GM18907 (cell line): ENCODE measurements at regions not wholly inside any gene's neighbourhood (a gene's known extent, or its start where the extent isn't known, plus 50 kb on each side); places are given as distances from the start of the nearest gene placed in this dataset.
"Not testable (repeated sequence)": the region's sequence is repeated elsewhere in the genome, so short reads cannot be mapped to it uniquely, and the experiment has no call there.

ENCODE experiments used
- ATAC-seq: cut with Tn5 transposase; IDR thresholded peaks from one replicate; pipeline ENCODE4 v1.9.1; 2021; ENCODE audit warnings: mild to moderate bottlenecking, moderate library complexity; ENCODE audit not compliant: unreplicated experiment

DNA sequence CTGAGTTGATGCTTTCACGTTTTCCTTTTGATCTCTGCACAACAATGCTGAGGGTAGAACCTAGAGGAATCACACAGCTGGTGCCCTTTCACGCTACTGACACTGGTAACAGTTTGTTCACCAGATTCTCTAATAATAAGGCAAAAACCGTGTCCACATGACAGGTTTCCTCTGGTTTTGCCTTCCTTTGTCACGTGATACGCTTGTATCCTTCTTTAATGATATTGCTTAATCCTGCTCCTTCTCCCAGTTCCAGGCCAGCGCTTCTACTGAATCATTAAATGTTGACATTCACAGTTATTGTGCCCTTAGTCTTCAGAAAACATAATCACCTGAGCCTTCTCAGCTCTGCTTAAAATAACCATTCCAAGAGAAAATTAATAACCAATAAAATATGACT, 978.2 kb upstream of the NCAM2 start:
- ATAC-seq, result no peak

DNA sequence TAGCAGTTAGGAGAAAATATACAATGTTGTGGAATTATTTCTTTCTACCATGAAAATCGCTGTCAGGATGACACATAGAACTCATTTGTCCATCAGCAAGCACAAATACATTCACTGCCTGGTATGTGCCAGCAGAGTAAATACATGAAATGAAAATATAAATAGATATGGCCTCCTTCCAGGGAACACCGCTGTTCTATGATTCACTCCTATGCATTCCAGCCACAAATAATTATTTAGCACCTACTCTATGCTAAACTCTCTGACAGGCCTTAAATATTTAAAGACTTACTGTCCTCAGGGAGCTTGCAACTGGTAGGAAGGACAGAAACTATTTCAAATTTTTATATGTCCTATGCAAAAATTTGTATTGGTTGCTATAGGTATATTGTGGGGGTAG, 975.0 kb upstream of the NCAM2 start:
- no peak for ATAC-seq

DNA sequence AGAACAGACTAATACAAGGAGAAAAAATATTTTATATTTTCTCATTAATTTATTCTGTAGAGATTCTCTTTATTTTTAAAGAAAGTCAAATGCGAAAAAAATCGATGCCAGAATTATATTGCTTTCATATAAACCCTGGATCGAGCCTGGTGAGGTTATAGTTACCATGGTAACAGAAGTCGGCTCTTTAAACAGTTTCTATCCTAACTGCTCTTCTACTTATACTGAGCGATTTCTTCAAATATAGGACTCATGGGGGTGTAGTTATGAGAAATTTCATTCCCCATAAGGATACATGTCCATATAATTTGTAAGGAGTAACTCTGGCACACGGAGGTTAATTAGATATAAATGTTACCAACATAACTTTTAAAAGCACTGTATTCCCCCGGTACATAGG, 973.5 kb upstream of the NCAM2 start:
- no peak for ATAC-seq

DNA sequence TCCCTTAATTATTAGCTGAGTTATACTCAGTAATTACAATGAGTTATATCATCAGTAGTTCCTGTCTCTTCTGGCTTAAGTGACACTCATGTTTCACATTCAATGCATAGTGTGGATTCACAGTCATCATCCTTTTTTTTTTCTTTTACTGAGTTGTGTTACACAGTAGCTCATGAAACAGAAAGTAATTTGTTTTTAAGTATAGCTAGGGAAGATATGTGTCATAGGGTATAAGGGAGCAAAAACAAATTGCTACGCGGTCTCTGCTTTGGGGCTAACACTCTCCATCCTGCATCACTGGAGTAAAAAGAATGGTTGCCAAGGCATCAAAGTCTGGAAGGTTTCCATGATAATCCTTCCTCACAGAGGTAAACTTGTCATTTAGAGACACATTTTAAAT, 971.7 kb upstream of the NCAM2 start:
- ATAC-seq, result no peak

DNA sequence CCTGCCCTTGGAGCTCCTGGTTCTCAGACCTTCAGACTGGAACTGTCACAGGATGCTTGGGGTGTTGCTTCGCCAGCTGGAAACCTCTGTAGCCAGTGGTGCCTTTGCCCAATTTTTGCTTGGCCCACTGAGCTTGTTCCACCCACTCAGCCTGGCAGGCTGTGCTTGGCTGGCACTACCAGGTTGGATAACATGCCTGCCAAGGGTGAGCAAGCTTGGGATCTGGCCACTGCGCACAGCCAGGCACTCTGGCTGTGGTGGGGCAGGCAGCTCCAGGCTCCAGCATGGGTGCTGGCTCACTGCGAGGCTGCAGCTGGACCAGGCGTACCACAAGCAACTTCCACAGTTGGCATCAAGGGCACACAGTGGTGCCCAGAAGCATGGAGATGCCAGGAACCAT, 967.8 kb upstream of the NCAM2 start:
- no peak for ATAC-seq

DNA sequence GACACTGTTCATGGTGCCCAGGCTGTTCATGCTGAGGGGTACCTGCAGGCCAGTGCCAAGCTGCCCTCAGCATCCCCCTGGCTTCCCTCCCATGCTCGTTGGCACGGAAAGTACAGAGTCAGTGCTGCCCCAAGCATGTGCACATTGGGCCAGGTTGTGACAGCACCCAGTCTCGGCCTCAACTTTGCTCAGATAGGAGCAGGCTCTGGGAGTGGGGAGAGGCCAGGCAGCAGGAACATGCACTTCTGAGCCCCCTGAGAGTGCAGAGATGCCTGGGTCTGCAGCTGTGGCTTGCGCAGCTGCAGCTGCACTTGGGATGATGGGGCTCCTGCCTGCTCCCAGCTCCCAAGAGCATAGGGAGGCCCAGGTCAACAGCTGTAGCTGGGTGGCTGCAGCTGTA, 966.4 kb upstream of the NCAM2 start:
- no peak for ATAC-seq

DNA sequence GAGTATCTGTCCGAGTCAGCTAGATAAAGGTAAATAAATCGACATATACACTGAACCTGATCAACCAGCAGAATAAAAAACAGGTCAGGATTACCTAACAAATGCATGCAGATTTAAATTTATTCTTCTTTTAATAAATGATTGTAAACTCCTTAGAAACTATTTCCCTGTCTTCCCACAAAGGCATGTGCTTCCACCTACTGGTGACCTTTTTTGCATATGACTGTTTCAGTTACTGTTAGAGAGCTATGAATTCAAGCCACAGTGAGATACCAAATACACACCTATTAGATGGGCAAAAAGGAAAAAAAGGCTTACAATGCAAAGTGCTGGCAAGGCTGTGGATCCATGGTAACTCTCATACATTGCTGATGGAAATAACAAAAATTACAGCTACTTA, 957.4 kb upstream of the NCAM2 start:
- no peak for ATAC-seq

DNA sequence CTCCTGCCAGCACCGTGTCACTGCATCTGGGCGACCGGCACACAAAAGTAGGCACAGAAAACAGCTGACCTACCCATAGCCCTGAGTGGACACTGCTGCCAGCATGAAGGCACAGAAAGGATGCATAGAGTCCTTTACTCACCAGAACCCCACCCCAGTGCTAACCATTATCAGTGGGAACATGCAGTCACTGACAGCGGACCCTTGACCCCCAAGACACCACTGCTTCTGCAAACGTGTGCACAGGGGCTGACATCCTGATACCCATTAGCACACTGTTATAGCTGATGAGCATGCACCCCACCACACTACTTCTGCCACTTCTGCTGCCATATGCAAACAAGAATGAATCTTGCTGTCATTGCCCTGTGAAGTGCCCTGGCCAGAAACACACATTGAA, 953.0 kb upstream of the NCAM2 start:
- ATAC-seq, result no peak

DNA sequence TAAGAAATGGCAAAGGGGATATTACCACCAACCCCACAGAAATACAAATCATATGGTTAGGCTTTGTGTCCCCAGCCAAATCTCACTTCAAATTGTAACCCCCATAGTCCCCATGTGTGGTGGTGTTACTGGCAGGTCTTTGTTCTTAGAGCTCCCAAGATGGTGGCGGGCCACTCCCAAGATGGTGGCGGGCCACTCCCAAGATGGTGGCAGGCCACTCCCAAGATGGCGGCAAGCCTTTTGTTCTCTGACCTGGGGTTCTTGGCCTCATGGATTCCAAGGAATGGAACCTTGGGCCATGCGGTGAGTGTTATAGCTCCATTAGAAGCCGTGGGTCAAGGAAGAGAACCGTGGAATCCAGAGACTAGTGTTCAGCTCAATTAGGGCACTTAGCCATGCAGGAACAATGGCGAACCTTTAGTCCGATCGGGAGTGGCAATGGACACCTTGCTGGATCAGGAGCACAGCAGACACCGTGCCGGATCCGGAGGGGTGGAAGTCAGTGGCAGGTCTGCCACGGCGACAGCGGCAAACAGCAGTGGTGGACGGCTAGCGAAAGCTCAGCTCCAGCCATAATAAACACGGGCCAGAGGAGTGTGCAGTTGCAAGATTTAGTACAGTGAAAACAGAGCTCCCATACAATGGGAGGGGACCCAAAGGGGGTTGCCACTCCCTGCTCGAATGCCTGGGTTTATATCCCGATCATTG, 949.9 kb upstream of the NCAM2 start:
- not testable (repeated sequence) for ATAC-seq

DNA sequence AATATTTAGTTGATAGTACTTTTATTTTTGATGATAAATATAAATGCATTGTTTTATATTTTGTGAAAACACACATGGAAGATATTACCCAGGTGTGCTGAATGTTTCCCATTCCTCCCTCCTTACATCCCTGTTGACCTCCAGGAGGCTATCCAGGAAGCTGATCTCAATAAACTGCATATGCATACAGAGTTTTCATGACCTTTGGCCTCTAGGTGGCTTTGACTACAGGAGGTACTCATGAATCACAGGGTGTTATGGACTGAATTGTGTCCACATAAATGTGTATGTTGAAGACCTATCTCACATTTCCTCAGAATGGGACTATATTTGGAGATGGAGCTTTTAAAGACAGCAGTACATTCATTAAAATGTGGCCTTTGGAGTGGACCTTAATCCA, 914.9 kb upstream of the NCAM2 start:
- no peak for ATAC-seq

DNA sequence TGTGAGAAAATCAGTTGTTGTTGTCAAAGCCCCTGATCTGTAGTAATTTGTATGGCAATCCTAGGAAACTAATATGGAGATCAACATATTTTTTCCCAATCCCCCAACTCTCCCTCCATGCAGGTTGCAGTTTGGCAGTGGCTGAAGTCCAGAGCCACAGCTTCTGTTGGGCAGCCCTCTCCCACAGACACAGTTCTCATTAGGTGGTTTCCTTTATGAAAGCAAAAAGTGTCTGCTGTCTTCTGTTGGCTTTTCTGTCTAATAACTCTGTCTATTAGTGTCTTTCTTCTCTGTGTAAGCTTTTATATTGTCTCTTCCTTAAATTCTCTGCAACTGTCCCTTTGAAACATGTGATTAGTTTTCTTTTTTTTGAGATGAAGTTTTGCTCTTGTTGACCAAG, 914.3 kb upstream of the NCAM2 start:
- no peak for ATAC-seq

DNA sequence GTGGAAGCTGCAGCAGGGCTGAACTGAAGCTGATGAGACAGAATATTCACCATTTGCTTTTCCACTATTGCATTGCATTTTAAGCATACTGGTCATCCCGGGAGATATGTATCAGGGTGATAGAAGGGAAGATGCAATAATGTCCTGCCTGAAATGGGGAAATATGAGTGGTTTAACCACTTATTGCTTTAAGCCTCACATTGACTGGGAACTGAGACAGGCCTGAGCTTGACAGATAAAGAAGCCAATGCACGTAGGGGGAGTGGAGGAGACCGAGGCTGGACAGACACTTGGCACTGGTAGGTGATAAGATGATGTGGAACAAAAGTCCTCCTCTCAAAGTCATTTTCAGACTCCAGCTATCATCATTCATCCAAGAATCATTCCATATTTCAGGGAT, 911.7 kb upstream of the NCAM2 start:
- ATAC-seq, result no peak

DNA sequence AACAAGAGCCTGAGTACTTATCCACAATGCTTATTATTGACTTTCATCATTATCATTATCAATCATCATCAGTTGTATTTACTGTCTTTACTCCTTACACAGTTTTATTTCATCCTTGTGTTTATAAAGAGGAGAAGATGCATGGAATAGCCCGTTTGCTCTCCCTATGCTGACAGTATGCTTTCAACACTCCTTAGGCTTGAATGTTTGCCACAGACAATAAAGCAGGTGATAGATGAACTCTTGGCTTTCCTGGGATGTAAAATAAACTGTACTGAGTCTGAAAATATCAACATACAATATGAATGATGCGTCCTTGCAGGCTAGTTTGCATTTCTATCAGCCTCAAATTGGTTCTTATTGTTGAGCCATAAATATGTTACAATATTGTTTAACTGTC, 891.8 kb upstream of the NCAM2 start:
- ATAC-seq, result no peak

DNA sequence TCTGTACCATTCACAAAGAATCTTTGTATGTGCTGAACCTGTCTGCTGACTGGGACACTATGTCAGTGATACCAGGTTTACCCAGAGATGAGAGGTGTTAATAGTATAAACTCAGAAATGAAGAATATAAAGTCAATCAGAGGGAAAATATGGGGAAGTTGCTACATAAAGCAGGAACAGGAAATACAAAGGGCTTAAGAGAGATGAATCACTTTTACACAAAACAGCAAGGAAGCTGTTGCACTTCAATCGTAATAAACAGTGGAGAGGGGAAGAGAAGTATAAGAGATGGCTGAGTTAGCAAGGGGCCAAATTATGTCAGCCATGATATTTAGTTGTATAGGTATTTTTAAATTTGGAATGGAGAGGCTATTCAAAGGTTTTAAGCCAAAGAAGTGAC, 890.2 kb upstream of the NCAM2 start:
- ATAC-seq, result no peak

DNA sequence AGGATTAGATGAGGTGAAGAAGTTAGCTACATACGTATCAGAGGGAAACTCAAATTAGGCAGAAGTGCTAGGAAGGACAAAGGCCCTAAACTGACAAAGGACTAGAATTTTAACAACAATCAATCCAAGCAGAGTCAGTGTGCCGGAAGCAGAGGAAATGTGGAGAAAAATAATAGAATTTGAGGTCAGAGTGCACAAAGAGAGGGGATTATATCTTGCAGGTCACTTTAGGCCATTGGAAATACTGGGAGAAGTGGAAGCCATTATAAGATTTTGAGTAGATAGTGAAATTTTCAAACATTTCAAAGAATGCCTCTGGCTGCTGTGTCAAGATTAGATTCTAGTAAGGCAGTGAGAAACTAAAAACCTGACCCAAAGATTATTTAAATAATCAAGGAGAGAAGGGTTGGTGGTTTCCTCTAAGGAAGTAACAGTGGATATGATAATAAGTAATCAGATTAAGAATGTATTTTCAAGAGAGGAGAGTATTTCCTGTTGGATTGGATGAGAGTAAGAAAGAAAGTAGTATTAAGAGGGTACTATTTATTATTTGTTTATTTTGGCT, 889.2 kb upstream of the NCAM2 start:
- no peak for ATAC-seq

DNA sequence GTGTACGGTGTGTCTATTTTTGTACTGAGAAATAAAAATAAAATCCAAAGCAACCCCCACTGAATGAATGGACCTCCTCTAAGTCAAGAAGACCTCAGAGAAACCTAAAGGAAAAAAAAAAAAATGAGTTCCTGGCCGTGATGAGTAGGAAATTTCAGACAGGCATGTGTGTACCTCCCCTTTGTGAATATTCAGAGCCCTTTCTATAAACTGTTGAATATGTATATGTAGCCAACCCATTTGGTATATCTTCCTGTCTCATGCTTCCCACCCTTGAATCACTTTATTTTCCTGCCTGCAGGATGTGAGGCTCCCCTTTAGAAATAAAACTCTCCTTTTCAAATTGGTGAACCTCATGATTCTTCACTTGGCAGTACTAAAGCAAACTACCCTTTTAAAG, 887.8 kb upstream of the NCAM2 start:
- no peak for ATAC-seq

DNA sequence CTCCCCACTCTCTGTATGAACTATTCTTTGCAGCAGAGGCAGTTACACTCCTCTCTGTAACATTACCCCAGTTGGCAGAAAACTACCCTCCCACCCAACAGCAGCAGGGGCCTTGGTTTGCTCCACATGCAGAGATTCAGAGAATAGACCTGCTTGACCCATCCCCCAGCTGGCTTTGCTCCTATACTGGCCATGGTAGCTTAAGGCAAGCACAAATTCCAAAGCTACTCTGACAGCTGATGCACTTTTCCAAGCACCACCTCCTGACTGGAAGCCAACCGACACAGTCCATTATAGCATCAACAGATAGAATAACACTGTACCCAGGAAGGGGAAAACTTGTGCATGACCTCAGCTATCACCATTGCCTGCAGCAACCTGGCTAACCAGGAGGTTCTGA, 846.5 kb upstream of the NCAM2 start:
- ATAC-seq, result no peak

DNA sequence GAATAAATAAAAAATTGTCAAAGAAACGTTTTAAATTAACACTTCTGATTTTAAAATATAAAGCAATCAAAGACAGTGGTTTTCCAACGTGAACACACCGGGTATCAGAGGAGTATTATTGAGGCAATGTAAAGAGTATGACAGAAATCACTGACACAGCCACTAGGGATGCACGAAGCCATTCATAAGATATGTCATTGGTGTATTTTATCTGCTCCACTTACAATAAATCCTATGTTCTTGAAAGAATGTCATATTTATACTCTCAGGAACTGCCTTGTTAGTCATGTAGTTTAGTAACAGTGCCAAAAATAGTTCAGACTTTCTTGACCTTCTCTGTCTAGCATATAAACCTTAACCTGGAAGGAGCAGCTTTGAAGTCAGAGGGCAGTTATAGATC, 835.0 kb upstream of the NCAM2 start:
- ATAC-seq, result no peak

DNA sequence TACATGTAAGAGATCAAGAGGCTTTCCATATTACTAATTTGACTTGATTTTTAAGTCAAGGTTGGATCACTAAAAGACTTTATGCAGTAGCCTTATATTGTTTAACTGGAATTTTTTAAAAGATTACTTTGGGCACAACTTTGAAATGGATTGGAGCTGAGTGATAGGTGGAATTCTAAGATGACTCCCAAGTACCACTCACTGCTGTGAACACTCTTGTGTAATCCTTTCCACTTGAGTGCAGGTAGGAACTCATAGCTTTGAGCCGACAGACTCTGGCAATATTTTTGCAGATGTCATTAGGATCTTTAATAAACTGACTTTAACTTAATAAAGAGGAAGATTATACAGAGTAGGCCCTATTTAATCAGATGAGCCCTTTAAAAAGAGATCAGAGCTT, 831.1 kb upstream of the NCAM2 start:
- no peak for ATAC-seq

DNA sequence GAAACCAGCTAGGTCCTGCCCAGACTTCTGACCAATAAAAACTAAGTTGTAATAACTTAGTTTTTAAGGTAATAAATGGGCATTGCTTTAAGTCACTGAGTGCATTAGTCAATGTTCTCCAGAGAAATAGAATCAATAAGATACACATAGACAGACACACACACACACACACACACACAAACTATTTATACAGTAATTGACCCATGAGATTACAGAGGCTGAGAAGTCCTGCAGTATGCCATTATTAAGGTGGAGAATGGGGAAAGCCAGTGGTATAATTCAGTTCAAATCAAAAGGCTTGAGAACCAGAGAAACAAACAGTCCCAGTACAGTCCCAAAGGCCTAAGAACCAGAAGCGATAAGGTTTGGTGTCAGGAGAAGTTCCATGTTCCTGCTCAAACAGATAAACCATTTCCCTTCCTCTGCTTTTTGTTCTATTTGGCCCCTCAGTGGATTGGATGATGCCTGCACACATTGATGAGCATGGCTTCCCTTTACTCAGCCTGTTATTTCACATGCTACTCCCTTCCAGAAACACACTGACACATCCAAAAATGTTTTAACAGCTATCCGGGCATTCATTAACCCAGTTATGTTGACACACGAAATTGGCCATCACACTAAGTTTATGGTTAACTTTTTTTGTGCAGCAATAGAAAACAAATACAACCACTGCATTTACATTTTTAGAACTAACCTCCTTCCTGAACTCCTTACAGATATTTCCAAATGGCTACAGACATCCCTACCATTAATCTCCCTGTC, 828.2 kb upstream of the NCAM2 start:
- no peak for ATAC-seq

DNA sequence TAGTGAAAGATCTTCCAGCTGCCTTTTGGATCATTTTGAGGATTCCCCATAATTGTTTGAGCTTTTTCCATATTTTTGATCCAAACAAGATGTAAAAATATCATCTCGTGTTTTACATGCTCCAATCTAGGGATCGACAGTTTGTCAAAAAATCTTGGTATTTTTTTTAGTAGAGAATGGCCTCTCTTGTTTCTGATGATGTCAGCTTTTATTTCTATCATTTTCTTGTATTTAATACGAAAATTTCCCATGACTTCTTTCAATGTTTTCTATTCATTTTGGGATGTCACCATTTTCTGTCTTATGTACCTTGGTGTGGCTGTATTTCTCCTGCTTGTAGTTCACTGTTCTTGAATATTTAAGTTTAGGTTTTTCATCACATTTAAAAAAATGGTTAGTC, 812.0 kb upstream of the NCAM2 start:
- ATAC-seq, result no peak

DNA sequence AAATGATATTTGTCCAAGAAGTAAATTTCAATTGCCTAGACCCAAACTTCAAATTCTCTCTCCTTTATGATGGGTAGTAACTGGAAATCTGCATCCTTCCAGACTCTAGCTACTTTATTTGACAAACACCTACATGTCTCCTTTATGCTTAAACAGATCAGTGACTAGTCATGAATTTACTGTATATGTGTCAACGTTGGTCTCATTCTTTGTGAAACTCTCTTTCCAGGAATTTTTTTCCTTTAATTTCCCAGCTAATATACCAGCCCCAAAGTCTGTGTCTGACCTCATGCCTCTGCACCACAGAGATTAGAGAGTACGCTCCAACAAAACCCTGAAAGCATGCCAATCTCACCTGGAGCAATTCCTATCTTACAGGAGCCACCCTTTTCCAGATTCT, 811.2 kb upstream of the NCAM2 start:
- ATAC-seq, result no peak
